Nephron progenitor cell (in vitro differentiated cells): ENCODE measurements at regions not wholly inside any gene's neighbourhood (a gene's known extent, or its start where the extent isn't known, plus 50 kb on each side); places are given as distances from the start of the nearest gene placed in this dataset.

Experiments used
- DNase-seq: peaks from one replicate; pipeline ENCODE4 v3.0.0; 2021
- H3K27ac Mint-ChIP-seq: 2 replicates; pipeline ENCODE4 v1.8.0; 2021; ENCODE audit warnings: mild to moderate bottlenecking, moderate library complexity, mixed read lengths
- H3K27me3 Mint-ChIP-seq: 2 replicates; pipeline ENCODE4 v1.8.0; 2021; ENCODE audit warnings: mild to moderate bottlenecking, low read depth, mixed read lengths; ENCODE audit not compliant: poor library complexity
- H3K36me3 Mint-ChIP-seq: 2 replicates; pipeline ENCODE4 v1.8.0; 2021; ENCODE audit warnings: low read depth, mixed read lengths
- H3K4me1 Mint-ChIP-seq: 2 replicates; pipeline ENCODE4 v1.8.0; 2021; ENCODE audit warnings: mixed read lengths
- H3K4me3 Mint-ChIP-seq: 2 replicates; pipeline ENCODE4 v1.8.0; 2021; ENCODE audit warnings: mild to moderate bottlenecking, moderate library complexity, mixed read lengths
- H3K9me3 Mint-ChIP-seq: 2 replicates; pipeline ENCODE4 v1.8.0; 2021; ENCODE audit warnings: mild to moderate bottlenecking, moderate library complexity, mixed read lengths
- CTCF ChIP-seq: fragments of 200-600 bp; sonication (generic); IDR thresholded peaks from 2 replicates; pipeline ENCODE4 v1.5.0; 2021; ENCODE audit warnings: antibody characterized with exemption

- DNase-seq = no peak
- no peaks in the 10 kb centered on the region for H3K27me3 Mint-ChIP-seq
- H3K27ac Mint-ChIP-seq = no peak overlapping the region
- TF ChIP-seq CTCF = no peak
- no peak overlapping the region for H3K4me3 Mint-ChIP-seq
- H3K9me3 Mint-ChIP-seq = no peaks in the 10 kb centered on the region
- H3K36me3 Mint-ChIP-seq = no peaks in the 10 kb centered on the region
- peaks cover 13% of the 10 kb centered on the region for H3K4me1 Mint-ChIP-seq
Observed at GRCh38 chr6:164410017-164410416, 899.4 kb downstream of the C6orf118 start.

DNA sequence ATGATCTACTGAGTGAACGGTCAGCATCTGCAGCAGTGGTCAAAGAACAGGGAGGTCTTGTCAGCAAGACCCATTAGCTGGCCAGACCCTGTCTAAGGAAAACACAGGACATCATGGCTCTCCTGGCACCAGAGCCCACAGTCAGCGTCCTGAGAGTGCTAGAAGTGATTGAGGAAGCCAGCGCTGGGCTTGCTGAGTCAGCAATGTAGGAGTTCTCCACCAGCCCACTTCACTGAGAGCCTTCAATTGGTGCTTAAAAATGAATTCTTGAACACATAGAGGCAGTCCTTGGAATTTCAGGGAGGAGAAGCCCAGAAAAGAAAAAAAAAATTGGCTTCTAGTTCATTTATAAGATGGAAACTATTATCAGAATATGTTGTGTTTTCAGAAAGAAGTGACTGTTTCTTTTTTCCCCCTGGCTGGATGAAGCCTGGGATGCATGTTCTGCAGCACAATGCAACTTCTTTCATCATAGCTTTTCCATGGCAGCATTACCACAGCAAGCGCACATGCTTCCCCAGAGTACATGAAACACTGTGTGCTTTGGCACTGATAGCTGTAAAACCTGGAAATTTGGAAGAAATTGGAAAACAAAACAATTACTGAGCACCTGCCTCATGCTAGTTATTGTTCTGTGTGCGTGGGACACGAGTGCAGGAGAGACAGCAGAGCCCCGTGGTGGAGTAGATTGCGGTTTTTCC, 899.9 kb downstream of the C6orf118 start:
- no peak overlapping the region for H3K27ac Mint-ChIP-seq
- peaks cover 16% of the 10 kb centered on the region for H3K4me1 Mint-ChIP-seq
- DNase-seq = no peak
- no peaks in the 10 kb centered on the region for H3K27me3 Mint-ChIP-seq
- no peak overlapping the region for H3K4me3 Mint-ChIP-seq
- no peak for TF ChIP-seq CTCF
- H3K36me3 Mint-ChIP-seq = no peaks in the 10 kb centered on the region
- no peaks in the 10 kb centered on the region for H3K9me3 Mint-ChIP-seq

DNA sequence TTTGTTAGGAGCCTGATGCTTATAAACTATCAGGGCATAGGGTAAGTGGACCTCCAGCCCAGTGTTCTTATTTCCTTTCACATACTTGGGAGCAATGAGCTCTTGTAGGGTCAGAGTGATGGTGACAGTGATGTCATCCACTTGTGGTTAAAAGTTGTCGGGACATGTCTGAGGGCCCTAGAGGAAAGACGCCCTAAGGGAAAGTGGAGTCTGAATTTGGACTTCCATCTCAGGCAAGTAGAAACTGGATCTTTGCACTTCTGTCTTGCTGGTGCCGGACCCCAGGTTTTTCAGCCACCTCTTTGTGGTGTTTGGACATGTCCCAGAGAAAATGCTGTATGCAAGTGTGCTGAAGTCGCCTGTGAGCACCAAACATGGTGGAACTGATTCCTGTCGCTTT, 900.5 kb downstream of the C6orf118 start:
- no peak for TF ChIP-seq CTCF
- no peaks in the 10 kb centered on the region for H3K27me3 Mint-ChIP-seq
- H3K4me3 Mint-ChIP-seq = no peak overlapping the region

DNA sequence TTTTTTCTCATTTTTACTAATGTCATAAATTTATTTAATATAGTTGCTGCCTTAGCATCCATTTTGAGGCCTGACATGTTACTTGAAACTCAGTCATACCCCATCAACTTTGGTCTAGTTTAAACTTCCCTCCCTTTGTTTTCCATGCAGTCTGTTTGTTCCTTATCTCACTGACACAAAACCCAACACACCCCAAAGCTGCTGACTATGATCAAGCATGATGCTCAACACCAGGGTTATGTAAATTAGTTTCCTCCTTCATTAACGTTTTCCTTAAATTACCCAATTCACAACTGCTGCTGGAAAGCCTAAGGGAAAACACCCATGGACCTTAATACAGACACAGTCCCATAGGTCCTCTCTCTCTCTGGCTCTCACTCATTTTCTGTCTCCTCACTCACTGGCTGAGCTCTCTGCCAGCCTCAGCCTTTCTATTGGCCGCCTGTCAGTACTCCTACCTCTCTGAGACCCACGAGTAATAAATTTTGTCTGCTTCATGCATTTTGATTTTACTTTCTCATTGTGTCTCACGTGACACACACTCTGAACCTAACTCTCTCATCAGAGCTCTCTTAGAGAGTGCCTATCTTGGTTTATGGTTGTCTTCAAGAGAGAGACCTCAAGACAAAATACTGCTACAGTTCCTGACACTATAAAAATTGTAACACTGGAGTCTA, 904.5 kb downstream of the C6orf118 start:
- H3K9me3 Mint-ChIP-seq = no peaks in the 10 kb centered on the region
- DNase-seq = no peak
- no peaks in the 10 kb centered on the region for H3K36me3 Mint-ChIP-seq
- H3K27me3 Mint-ChIP-seq = peaks cover 4% of the 10 kb centered on the region
- TF ChIP-seq CTCF = no peak
- H3K27ac Mint-ChIP-seq = peak overlapping the region; percentile 28
- no peak overlapping the region for H3K4me3 Mint-ChIP-seq
- H3K4me1 Mint-ChIP-seq = peaks cover 15% of the 10 kb centered on the region

More for the DNA sequence above, 900.5 kb downstream of the C6orf118 start:
- Mint-ChIP-seq H3K9me3 (no peaks in the 10 kb centered on the region), H3K36me3 (no peaks in the 10 kb centered on the region), H3K4me1 (peaks cover 16% of the 10 kb centered on the region), H3K27ac (no peak overlapping the region)
- no peak for DNase-seq

DNA sequence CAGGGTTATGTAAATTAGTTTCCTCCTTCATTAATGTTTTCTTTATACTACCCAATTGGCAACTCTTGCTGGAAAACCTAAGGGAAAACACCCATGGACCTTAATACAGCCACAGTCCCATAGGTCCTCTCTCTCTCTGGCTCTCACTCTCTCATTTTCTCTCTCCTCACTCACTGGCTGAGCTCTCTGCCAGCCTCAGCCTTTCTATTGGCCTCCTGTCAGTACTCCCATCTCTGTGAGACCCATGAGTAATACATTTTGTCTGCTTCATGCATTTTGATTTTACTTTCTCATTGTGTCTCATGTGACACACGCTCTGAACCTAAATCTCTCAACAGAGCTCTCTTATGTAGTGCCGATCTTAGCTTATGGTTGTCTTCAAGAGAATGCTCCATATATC, 907.5 kb downstream of the C6orf118 start:
- H3K4me3 Mint-ChIP-seq = no peak overlapping the region
- DNase-seq = no peak
- no peak for TF ChIP-seq CTCF
- no peak overlapping the region for H3K27ac Mint-ChIP-seq
- peaks cover 4% of the 10 kb centered on the region for H3K27me3 Mint-ChIP-seq
- H3K4me1 Mint-ChIP-seq = peaks cover 10% of the 10 kb centered on the region
- no peaks in the 10 kb centered on the region for H3K9me3 Mint-ChIP-seq
- H3K36me3 Mint-ChIP-seq = no peaks in the 10 kb centered on the region

DNA sequence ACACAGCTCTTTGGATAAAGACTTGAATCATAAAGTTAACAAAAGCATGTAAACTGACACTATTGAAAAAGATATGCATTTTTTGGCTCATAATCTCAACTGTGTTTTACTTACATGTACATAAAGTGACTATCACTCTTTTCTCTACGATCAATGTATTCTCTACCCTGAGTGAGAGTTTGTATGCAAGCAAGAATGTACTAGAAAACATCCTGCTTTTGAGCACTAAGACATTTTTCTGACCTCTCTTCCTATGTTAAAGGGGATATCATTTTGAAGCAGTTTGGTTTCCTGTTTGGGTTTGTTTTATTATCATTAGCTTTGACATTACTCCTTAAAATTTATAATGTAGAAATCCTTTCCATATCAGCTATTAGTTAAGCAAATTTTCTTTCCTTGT, 910.8 kb downstream of the C6orf118 start:
- Mint-ChIP-seq H3K4me3 (no peak overlapping the region), H3K36me3 (no peaks in the 10 kb centered on the region), H3K4me1 (no peaks in the 10 kb centered on the region), H3K27ac (no peak overlapping the region), H3K9me3 (no peaks in the 10 kb centered on the region), H3K27me3 (peaks cover 4% of the 10 kb centered on the region)
- TF ChIP-seq CTCF = no peak
- no peak for DNase-seq
